WERI-Rb-1 (cell line): ENCODE measurements at regions not wholly inside any gene's neighbourhood (a gene's known extent, or its start where the extent isn't known, plus 50 kb on each side); places are given as distances from the start of the nearest gene placed in this dataset.

ENCODE experiments used
- DNase-seq: peaks from one replicate; pipeline ENCODE4 v3.0.0-alpha.2; 2020
- H3K27ac ChIP-seq: fragments of 250-450 bp; sonication (Bioruptor Pico); 2 replicates; pipeline ENCODE4 v1.5.1; 2020; ENCODE audit warnings: mild to moderate bottlenecking, moderate library complexity
- H3K27me3 ChIP-seq: fragments of 250-450 bp; sonication (Bioruptor Pico); 2 replicates; pipeline ENCODE4 v1.5.1; 2021; ENCODE audit warnings: mild to moderate bottlenecking, low read depth, moderate library complexity; ENCODE audit not compliant: insufficient read depth, severe bottlenecking
- H3K36me3 ChIP-seq: fragments of 250-450 bp; sonication (Bioruptor Pico); 2 replicates; pipeline ENCODE4 v1.5.1; 2020; ENCODE audit warnings: mild to moderate bottlenecking, moderate library complexity
- H3K4me3 ChIP-seq: 2 replicates; pipeline ENCODE4 v1.5.1; 2011; ENCODE audit warnings: low read depth, mild to moderate bottlenecking, control low read depth, low read length
- H3K9me3 ChIP-seq: fragments of 250-450 bp; sonication (Bioruptor Pico); 2 replicates; pipeline ENCODE4 v1.5.1; 2021; ENCODE audit warnings: mild to moderate bottlenecking, moderate library complexity; ENCODE audit not compliant: severe bottlenecking
- TF ChIP-seq, protein P1 (sequence below): IDR thresholded peaks from 2 replicates; pipeline ENCODE4 v1.5.1; 2011; ENCODE audit warnings: low read depth, mild to moderate bottlenecking, control low read depth, inconsistent platforms, low read length

DNA sequence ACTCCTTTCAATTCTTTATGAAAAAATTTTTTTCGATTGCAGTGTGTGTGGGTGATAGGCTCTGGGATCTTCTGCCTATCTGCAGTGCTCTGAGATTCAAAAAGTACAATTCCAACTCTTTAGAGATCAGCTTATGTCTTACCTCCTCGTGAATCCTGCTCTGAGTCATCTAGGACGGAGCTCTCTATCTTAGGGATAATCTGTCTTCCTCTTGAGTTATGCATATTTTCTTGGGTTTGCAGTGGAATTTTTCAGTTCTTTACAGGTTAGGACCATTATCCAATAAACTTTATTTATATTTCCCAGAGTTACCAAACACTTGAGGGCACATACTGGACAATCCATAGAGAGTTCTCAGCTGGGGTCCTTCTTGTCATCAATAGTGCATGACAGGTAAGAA is 428.6 kb downstream of the ACTR3B start:
- H3K27ac ChIP-seq: no peak overlapping the region
- TF ChIP-seq, protein P1, sequence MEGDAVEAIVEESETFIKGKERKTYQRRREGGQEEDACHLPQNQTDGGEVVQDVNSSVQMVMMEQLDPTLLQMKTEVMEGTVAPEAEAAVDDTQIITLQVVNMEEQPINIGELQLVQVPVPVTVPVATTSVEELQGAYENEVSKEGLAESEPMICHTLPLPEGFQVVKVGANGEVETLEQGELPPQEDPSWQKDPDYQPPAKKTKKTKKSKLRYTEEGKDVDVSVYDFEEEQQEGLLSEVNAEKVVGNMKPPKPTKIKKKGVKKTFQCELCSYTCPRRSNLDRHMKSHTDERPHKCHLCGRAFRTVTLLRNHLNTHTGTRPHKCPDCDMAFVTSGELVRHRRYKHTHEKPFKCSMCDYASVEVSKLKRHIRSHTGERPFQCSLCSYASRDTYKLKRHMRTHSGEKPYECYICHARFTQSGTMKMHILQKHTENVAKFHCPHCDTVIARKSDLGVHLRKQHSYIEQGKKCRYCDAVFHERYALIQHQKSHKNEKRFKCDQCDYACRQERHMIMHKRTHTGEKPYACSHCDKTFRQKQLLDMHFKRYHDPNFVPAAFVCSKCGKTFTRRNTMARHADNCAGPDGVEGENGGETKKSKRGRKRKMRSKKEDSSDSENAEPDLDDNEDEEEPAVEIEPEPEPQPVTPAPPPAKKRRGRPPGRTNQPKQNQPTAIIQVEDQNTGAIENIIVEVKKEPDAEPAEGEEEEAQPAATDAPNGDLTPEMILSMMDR: no peak
- peaks cover 5% of the 10 kb centered on the region for H3K9me3 ChIP-seq
- H3K4me3 ChIP-seq: no peak overlapping the region
- no peaks in the 10 kb centered on the region for H3K36me3 ChIP-seq
- no peak for DNase-seq
- peaks cover 45% of the 10 kb centered on the region for H3K27me3 ChIP-seq

DNA sequence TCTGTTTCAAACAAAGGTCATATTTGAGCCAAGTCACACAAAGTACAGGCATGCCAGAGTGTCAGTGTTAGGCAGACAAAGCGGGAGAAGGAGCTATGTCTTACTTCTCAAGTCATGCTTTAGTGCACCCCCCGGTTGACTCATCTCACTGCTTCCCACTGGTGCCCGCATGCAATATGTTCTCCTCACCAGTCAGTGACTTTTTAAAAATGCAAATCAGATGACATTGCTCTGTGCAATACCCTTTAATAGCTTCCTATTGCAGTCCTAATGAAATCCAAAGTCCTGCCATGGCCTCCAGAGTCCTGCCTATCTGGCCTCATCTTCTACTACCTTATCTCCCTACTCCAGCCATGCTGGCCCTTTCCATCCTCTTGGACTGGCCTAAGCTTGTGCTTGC is 429.1 kb downstream of the ACTR3B start:
- Histone ChIP-seq H3K36me3 (no peaks in the 10 kb centered on the region), H3K9me3 (peaks cover 5% of the 10 kb centered on the region), H3K27ac (no peak overlapping the region), H3K4me3 (no peak overlapping the region), H3K27me3 (peaks cover 45% of the 10 kb centered on the region)
- no peak for DNase-seq
- TF ChIP-seq, protein P1: no peak

DNA sequence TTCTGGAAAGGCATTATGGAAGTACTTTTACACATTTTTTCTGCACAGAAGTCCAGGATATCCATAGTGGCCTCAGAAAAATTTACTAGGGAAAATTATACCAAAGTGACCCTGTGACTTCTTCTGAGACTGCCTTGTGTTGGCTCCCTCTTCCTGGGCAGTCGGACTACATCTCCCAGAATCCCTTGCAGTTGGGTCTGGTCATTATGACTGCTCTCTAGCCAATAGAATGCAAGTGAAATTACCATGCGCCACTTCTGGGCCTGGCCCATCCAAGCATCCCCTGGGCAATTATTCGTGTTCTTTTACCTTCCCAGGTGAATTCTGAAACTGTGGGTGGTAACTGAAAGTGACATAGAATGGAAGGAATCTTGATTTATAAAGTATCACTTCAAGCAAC is 430.9 kb downstream of the ACTR3B start:
- H3K36me3 ChIP-seq: no peaks in the 10 kb centered on the region
- peaks cover 5% of the 10 kb centered on the region for H3K9me3 ChIP-seq
- no peak overlapping the region for H3K4me3 ChIP-seq
- peak; percentile 33 for DNase-seq
- H3K27me3 ChIP-seq: peaks cover 53% of the 10 kb centered on the region
- TF ChIP-seq, protein P1: no peak
- no peak overlapping the region for H3K27ac ChIP-seq

DNA sequence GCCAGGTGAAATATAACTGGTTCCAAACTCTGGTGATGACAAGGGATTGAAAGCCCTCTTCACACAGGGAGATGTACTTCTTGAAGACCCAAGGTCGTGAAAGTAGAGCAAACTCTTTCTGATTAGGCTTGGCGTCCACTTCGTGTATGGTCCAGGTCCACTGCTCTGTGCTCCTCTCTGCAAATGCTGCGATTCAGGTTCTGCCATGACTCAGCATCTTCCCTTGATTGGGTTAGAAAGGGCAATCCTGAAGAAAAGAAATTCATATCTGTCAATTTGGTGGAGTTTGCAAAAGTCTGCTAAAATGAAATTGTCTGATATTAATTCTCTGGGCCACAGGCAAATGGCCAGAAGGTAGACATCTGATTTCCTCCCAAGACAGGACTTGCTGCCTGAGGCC is 431.4 kb downstream of the ACTR3B start:
- Histone ChIP-seq H3K4me3 (no peak overlapping the region), H3K9me3 (peaks cover 5% of the 10 kb centered on the region), H3K27ac (no peak overlapping the region), H3K27me3 (peaks cover 55% of the 10 kb centered on the region), H3K36me3 (no peaks in the 10 kb centered on the region)
- TF ChIP-seq, protein P1: no peak
- DNase-seq: no peak

DNA sequence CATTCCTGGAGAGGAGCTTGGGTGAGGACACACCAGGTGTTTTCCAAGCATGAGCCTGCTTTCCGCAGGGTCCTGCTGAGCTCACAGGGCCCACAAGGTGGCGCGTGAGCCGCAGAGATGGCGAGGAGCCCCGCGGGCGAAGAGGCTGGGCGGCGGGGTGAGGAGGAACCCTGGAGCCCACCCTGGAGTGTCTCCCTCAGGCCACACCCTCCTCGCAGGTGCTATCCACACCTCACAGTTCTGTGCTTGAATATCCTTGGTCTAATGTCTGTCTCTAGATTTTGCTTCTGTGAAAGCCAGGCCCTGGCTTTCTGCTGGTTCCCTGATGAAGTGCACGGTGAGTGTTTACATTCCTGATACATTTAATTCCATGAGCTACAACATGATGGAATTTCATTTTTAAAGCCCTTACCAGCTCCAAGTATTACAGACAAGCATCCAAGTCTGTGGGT is 433.6 kb downstream of the ACTR3B start:
- Histone ChIP-seq H3K27ac (no peak overlapping the region), H3K9me3 (peaks cover 5% of the 10 kb centered on the region), H3K36me3 (no peaks in the 10 kb centered on the region), H3K27me3 (peaks cover 64% of the 10 kb centered on the region), H3K4me3 (no peak overlapping the region)
- DNase-seq: peak; percentile 50
- TF ChIP-seq, protein P1: peak; percentile 90

DNA sequence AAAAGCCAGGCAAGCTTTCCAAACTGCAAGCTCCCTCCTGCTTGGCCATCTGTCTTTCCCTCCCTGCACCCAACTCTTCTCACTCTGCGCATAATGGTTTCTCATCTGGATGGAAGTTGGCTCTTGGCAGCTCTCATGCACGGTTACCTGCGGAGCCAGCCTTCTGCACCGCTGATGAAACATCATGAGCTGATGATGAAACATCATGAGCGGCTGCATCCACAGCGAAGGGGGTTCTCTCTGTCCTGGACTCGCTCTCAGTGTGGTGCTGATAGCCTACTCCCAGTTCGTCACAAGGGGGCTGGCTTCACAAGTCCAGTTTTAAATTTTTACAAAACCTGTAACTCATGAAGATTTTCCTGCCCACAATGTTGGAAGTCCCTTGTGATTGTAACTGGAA is 457.5 kb downstream of the ACTR3B start:
- H3K4me3 ChIP-seq: no peak overlapping the region
- TF ChIP-seq, protein P1: no peak
- no peak overlapping the region for H3K27ac ChIP-seq
- DNase-seq: no peak
- no peaks in the 10 kb centered on the region for H3K36me3 ChIP-seq
- peaks cover 92% of the 10 kb centered on the region for H3K27me3 ChIP-seq
- H3K9me3 ChIP-seq: peaks cover 4% of the 10 kb centered on the region
